DOHH2 (cell line): ENCODE measurements at regions not wholly inside any gene's neighbourhood (a gene's known extent, or its start where the extent isn't known, plus 50 kb on each side); places are given as distances from the start of the nearest gene placed in this dataset.

Source experiments
- EZH2phosphoT487 ChIP-seq: fragments of 200-600 bp; sonication (generic); IDR thresholded peaks from 2 replicates; pipeline ENCODE4 v1.6.1; 2017; ENCODE audit warnings: borderline replicate concordance, mild to moderate bottlenecking, antibody characterized with exemption, low read length, moderate library complexity, mixed read lengths
- TF ChIP-seq, protein P1 (sequence below): fragments of 200-600 bp; sonication (generic); IDR thresholded peaks from one replicate; pipeline ENCODE4 v1.5.1; 2014; ENCODE audit warnings: antibody characterized with exemption, mild to moderate bottlenecking, low read depth, low read length; ENCODE audit not compliant: poor library complexity, severe bottlenecking

DNA sequence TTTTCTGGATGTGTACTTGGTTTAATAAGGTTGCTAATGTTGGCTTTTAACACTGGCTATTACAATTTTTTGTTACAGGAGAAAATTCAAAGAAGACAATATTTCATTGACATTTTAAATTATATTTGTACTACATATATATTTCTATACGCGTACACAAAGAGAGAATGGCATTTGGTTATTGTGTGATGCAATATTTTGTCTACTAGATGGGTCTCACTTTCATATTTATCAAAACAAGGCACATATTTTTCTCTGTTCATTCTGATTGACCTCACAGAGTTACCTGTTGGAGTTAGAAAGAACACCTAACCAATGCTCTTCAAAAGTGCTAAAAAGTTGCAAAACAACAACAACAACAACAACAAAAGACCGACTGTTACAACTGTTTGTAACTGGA, 50.2 kb upstream of the VGLL3 start:
- TF ChIP-seq, protein P1, sequence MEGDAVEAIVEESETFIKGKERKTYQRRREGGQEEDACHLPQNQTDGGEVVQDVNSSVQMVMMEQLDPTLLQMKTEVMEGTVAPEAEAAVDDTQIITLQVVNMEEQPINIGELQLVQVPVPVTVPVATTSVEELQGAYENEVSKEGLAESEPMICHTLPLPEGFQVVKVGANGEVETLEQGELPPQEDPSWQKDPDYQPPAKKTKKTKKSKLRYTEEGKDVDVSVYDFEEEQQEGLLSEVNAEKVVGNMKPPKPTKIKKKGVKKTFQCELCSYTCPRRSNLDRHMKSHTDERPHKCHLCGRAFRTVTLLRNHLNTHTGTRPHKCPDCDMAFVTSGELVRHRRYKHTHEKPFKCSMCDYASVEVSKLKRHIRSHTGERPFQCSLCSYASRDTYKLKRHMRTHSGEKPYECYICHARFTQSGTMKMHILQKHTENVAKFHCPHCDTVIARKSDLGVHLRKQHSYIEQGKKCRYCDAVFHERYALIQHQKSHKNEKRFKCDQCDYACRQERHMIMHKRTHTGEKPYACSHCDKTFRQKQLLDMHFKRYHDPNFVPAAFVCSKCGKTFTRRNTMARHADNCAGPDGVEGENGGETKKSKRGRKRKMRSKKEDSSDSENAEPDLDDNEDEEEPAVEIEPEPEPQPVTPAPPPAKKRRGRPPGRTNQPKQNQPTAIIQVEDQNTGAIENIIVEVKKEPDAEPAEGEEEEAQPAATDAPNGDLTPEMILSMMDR = no peak
- no peak for TF ChIP-seq EZH2phosphoT487
